ENCODE measurements at regions not wholly inside any gene's neighbourhood (a gene's known extent, or its start where the extent isn't known, plus 50 kb on each side); places are given as distances from the start of the nearest gene placed in this dataset.
"Not testable (repeated sequence)": the region's sequence is repeated elsewhere in the genome, so short reads cannot be mapped to it uniquely, and the experiment has no call there.

- whole genome bisulfite sequencing, 2 donors: 65 to 72% methylated on average over 7 of the region's 7 CpGs
- DNase-seq: no peak
- TF ChIP-seq CTCF (IDR thresholded peaks at IDR 0.05): no peak
- TF ChIP-seq POLR2A (IDR thresholded peaks at IDR 0.05): no peak
- H3K27ac ChIP-seq: no peak overlapping the region
- no peak for ATAC-seq
- H3K27me3 ChIP-seq: no peaks in the 10 kb centered on the region
- H3K4me1 ChIP-seq: no peaks in the 10 kb centered on the region
- intact Hi-C loops (cut with DNase I): no loop called here
- no peak overlapping the region for H3K4me3 ChIP-seq
- no peaks in the 10 kb centered on the region for H3K9me3 ChIP-seq
- H3K36me3 ChIP-seq (replicated peaks in 1 of 2; ENCODE audit: insufficient read depth in 1 of 2, low read depth in 2 of 2): no peaks in the 10 kb centered on the region
Observed at GRCh38 chr3:145698250-145698649, 462.7 kb downstream of the PLOD2 start.

- Histone ChIP-seq H3K9me3 (no peaks in the 10 kb centered on the region), H3K36me3 (replicated peaks in 1 of 2; ENCODE audit: insufficient read depth in 1 of 2, low read depth in 2 of 2) (no peaks in the 10 kb centered on the region), H3K27ac (no peak overlapping the region), H3K27me3 (no peaks in the 10 kb centered on the region), H3K4me1 (no peaks in the 10 kb centered on the region), H3K4me3 (no peak overlapping the region)
- ATAC-seq (no peak), DNase-seq (no peak)
- intact Hi-C loops (cut with DNase I): no loop called here
- no peak for TF ChIP-seq CTCF (IDR thresholded peaks at IDR 0.05)
- no peak for TF ChIP-seq POLR2A (IDR thresholded peaks at IDR 0.05)
Observed at GRCh38 chr3:145698749-145699148, 462.2 kb downstream of the PLOD2 start.

GRCh38 chr3:145704020-145704419 is 457.0 kb downstream of the PLOD2 start:
- no peaks in the 10 kb centered on the region for H3K27me3 ChIP-seq
- H3K4me1 ChIP-seq: no peaks in the 10 kb centered on the region
- ATAC-seq (no peak), DNase-seq (peak in 1 of 4 donors; percentile 17)
- no peak overlapping the region for H3K4me3 ChIP-seq
- TF ChIP-seq POLR2A (IDR thresholded peaks at IDR 0.05): no peak
- no peak for TF ChIP-seq CTCF (IDR thresholded peaks at IDR 0.05)
- intact Hi-C loops (cut with DNase I): no loop called here
- H3K36me3 ChIP-seq (replicated peaks in 1 of 2; ENCODE audit: insufficient read depth in 1 of 2, low read depth in 2 of 2): no peaks in the 10 kb centered on the region
- H3K9me3 ChIP-seq: no peaks in the 10 kb centered on the region
- H3K27ac ChIP-seq: no peak overlapping the region

- H3K9me3 ChIP-seq; intact Hi-C loops (cut with DNase I); ATAC-seq; H3K4me3 ChIP-seq; H3K27ac ChIP-seq; H3K27me3 ChIP-seq; DNase-seq; H3K4me1 ChIP-seq; H3K36me3 ChIP-seq (replicated peaks in 1 of 2; ENCODE audit: insufficient read depth in 1 of 2, low read depth in 2 of 2): not testable (repeated sequence)
- 50 to 64% methylated on average over 1 of the region's 1 CpG for WGBS, 2 donors
Observed at GRCh38 chr3:145709779-145710178, 451.2 kb downstream of the PLOD2 start.

- ATAC-seq (no peak), DNase-seq (no peak)
- no peaks in the 10 kb centered on the region for H3K4me1 ChIP-seq
- no peaks in the 10 kb centered on the region for H3K27me3 ChIP-seq
- no peak overlapping the region for H3K27ac ChIP-seq
- H3K4me3 ChIP-seq: no peak overlapping the region
- H3K9me3 ChIP-seq: no peaks in the 10 kb centered on the region
- no peaks in the 10 kb centered on the region for H3K36me3 ChIP-seq (replicated peaks in 1 of 2; ENCODE audit: insufficient read depth in 1 of 2, low read depth in 2 of 2)
- no peak for TF ChIP-seq CTCF (IDR thresholded peaks at IDR 0.05)
- TF ChIP-seq POLR2A (IDR thresholded peaks at IDR 0.05): no peak
- intact Hi-C loops (cut with DNase I): no loop called here
- 85 to 100% methylated on average over 1 of the region's 1 CpG for WGBS, 2 donors
Observed at GRCh38 chr3:145716519-145716918, 444.5 kb downstream of the PLOD2 start.

All from body of pancreas (tissue), 4 donors.